ENCODE measurements at regions not wholly inside any gene's neighbourhood (a gene's known extent, or its start where the extent isn't known, plus 50 kb on each side); places are given as distances from the start of the nearest gene placed in this dataset.
"Not testable (repeated sequence)": the region's sequence is repeated elsewhere in the genome, so short reads cannot be mapped to it uniquely, and the experiment has no call there.

DNA sequence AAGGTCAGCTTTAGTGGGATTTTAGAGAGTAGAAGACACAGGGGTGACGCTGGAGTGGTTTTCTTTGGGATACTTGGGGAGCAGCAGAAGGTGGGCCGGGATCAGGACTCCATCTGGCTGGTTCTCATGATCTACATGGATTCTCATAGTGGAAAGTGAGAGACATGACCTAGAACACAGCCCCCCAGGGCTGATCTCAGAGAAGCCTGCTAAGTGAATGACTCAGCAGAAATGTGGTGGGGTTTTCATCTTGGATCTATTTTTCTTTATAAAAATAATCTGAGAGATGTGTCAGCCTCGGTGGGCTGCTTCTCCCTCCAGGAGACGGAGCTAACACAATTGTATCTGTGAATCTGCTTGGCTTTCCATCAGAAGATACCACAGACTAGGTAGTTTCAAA is 484.4 kb downstream of the TMEM121 start:
- Histone ChIP-seq H3K27me3 (ENCODE audit: insufficient read depth, low read length) (no peaks in the 10 kb centered on the region), H3K9ac (ENCODE audit: low read depth, low read length) (no peak overlapping the region), H3K4me3 (ENCODE audit: low read length) (no peak overlapping the region), H3K27ac (ENCODE audit: low read depth, low read length) (no peak overlapping the region), H3K36me3 (ENCODE audit: insufficient read depth, low read length) (no peaks in the 10 kb centered on the region), H3K4me1 (ENCODE audit: insufficient read depth, low read length) (no peaks in the 10 kb centered on the region), H3K9me3 (ENCODE audit: insufficient read depth, low read depth, low read length) (peaks cover 69% of the 10 kb centered on the region)
- WGBS, result 32% methylated on average over 2 of the region's 4 CpGs

DNA sequence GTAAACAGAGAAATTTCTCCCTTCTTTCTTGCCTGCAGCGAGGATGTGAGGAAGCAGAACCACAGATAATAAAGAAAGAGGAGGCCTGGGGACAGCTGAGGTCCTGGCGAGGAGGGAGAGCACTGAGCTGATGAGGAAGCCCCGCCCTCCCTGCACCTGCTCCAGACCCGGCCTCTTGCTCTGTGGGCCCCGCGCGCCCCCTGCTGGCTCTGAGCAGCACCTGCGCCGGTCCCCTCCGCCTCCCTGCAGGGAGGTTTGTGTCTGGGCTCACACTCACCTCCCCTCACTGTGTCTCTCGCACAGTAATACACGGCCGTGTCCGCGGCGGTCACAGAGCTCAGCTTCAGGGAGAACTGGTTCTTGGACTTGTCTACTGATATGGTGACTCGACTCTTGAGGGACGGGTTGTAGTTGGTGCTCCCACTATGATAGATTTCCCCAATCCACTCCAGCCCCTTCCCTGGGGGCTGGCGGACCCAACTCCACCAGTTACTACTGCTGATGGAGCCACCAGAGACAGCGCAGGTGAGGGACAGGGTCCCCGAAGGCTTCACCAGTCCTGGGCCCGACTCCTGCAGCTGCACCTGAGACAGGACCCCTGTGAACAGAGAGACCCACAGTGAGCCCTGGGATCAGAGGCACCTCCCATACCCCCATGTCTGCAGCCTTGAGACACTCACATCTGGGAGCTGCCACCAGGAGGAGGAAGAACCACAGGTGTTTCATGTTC is 485.4 kb downstream of the TMEM121 start:
- H3K9ac ChIP-seq (ENCODE audit: low read depth, low read length); H3K27ac ChIP-seq (ENCODE audit: low read depth, low read length); H3K4me3 ChIP-seq (ENCODE audit: low read length); H3K4me1 ChIP-seq (ENCODE audit: insufficient read depth, low read length); H3K27me3 ChIP-seq (ENCODE audit: insufficient read depth, low read length); H3K36me3 ChIP-seq (ENCODE audit: insufficient read depth, low read length): not testable (repeated sequence)
- 75% methylated on average over 13 of the region's 22 CpGs for WGBS
- peaks cover 75% of the 10 kb centered on the region for H3K9me3 ChIP-seq (ENCODE audit: insufficient read depth, low read depth, low read length)

DNA sequence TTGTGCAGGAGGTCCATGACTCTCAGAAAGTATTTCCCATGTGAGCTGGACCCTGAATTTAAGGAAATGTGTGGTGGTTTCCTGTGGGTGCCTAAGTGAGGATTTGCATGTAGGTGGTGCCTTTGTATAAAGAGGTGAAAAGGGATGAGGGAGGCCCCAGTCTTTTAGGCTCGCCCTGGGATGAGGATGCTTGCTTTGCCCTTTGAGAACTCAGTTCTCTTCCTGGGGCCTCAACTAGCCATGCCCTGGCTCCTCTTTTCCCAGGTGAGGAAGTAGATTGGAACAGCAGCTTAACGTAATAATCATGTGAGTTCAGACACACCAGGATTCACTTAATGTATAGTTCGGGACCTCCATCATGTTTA is 486.0 kb downstream of the TMEM121 start:
- H3K27ac ChIP-seq (ENCODE audit: low read depth, low read length); H3K36me3 ChIP-seq (ENCODE audit: insufficient read depth, low read length); H3K27me3 ChIP-seq (ENCODE audit: insufficient read depth, low read length); H3K9ac ChIP-seq (ENCODE audit: low read depth, low read length); H3K4me3 ChIP-seq (ENCODE audit: low read length); H3K4me1 ChIP-seq (ENCODE audit: insufficient read depth, low read length): not testable (repeated sequence)
- WGBS, result 100% methylated on average over 2 of the region's 3 CpGs
- H3K9me3 ChIP-seq (ENCODE audit: insufficient read depth, low read depth, low read length), result peaks cover 77% of the 10 kb centered on the region

DNA sequence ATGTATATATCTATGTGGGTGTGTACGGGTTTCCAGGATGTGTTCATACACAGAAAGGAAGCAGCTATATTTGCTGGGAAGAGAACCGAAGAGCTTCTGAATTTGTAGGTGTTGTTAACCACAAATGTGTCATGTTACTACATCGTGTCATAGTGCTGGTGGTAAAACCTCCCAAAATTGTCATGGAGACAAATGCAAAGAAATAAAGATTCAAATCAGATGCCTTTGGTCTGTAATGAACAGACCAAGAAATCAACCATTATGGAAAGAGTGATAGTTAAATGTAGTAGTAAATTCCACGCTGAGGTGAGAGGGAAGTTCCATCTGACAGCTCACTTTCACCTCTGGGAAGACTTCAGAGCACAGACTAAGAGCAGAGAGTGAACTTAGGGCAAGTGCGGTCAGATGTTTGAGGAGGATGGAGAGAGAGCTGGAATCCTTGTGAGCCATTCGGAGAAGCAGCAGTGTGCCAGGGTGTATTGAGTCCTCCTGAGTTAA is 487.5 kb downstream of the TMEM121 start:
- Histone ChIP-seq H3K4me3 (ENCODE audit: low read length) (no peak overlapping the region), H3K27me3 (ENCODE audit: insufficient read depth, low read length) (no peaks in the 10 kb centered on the region), H3K9me3 (ENCODE audit: insufficient read depth, low read depth, low read length) (peaks cover 69% of the 10 kb centered on the region), H3K4me1 (ENCODE audit: insufficient read depth, low read length) (no peaks in the 10 kb centered on the region), H3K9ac (ENCODE audit: low read depth, low read length) (no peak overlapping the region), H3K36me3 (ENCODE audit: insufficient read depth, low read length) (no peaks in the 10 kb centered on the region), H3K27ac (ENCODE audit: low read depth, low read length) (no peak overlapping the region)
- 78% methylated on average over 6 of the region's 6 CpGs for WGBS

DNA sequence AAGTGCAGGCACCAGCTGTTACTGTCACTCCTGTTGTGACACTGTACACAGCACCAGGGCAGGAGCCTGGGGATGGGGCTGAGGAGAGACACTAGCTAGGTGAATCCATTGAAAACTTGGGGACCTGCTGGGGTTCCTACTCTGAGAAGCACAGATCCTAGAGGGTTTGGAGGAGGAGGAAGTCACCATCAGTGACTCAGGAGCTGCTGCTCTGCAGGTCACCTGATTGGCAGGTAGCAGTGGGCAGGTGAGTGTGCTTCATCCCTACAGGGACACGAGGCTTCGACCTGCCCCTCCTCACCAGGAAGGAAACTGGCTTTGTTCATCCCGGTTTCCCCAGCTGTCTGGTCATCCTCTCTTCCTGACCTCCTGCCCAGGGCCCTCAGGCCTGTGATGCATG is 491.6 kb downstream of the TMEM121 start:
- H3K9me3 ChIP-seq (ENCODE audit: insufficient read depth, low read depth, low read length), result peaks cover 48% of the 10 kb centered on the region
- H3K27ac ChIP-seq (ENCODE audit: low read depth, low read length); H3K9ac ChIP-seq (ENCODE audit: low read depth, low read length); H3K27me3 ChIP-seq (ENCODE audit: insufficient read depth, low read length); H3K4me3 ChIP-seq (ENCODE audit: low read length); H3K36me3 ChIP-seq (ENCODE audit: insufficient read depth, low read length); H3K4me1 ChIP-seq (ENCODE audit: insufficient read depth, low read length): not testable (repeated sequence)
- 54% methylated on average over 3 of the region's 3 CpGs for WGBS

DNA sequence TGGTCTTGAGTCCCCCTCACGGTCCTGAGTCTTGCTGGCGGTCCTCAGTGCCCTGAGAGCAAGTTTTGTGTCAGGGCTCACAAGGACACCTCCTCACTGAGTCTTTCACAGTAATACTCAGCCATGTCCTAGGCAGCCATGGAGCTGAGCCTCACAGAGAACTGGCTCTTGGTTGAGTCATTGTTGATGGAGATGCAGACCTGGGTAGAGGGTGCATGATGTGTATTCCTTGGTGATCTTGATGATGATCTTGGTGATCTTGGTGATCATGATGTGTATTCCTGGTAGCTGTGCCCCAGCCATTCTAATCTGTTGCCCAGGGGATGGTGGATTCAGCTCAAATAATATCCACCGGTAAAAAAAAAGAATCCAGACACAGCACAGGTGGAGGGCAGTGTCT is 495.4 kb downstream of the TMEM121 start:
- H3K4me1 ChIP-seq (ENCODE audit: insufficient read depth, low read length), result no peaks in the 10 kb centered on the region
- 68% methylated on average over 3 of the region's 3 CpGs for WGBS
- H3K4me3 ChIP-seq (ENCODE audit: low read length), result no peak overlapping the region

DNA sequence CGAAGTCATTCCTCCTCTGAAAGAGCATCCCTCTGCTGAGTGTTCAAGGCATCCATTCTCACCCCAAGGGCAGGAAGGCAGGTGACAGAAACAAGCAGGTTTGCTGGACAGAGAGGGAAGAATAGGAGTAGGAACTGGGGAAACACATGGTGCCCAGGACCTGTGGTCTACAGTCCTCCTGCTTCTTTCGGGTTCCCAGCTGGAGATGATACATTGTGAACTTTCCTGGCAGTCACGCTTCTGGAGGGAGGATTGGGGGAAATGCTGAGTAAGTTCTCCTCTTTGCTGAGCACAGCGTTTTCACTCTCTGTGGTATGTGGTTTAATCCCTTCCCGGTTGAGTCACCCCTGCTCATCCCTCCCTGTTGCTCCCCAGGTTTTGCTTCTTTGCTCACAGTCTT is 496.3 kb downstream of the TMEM121 start:
- not testable (repeated sequence) for H3K4me1 ChIP-seq (ENCODE audit: insufficient read depth, low read length); H3K27me3 ChIP-seq (ENCODE audit: insufficient read depth, low read length); H3K27ac ChIP-seq (ENCODE audit: low read depth, low read length); H3K4me3 ChIP-seq (ENCODE audit: low read length); H3K9ac ChIP-seq (ENCODE audit: low read depth, low read length); H3K36me3 ChIP-seq (ENCODE audit: insufficient read depth, low read length)
- peaks cover 41% of the 10 kb centered on the region for H3K9me3 ChIP-seq (ENCODE audit: insufficient read depth, low read depth, low read length)
- WGBS, result 64% methylated on average over 4 of the region's 5 CpGs

More for the DNA sequence above, 495.4 kb downstream of the TMEM121 start:
- Histone ChIP-seq H3K9me3 (ENCODE audit: insufficient read depth, low read depth, low read length) (peaks cover 47% of the 10 kb centered on the region), H3K9ac (ENCODE audit: low read depth, low read length) (no peak overlapping the region), H3K36me3 (ENCODE audit: insufficient read depth, low read length) (no peaks in the 10 kb centered on the region), H3K27me3 (ENCODE audit: insufficient read depth, low read length) (no peaks in the 10 kb centered on the region), H3K27ac (ENCODE audit: low read depth, low read length) (no peak overlapping the region)

DNA sequence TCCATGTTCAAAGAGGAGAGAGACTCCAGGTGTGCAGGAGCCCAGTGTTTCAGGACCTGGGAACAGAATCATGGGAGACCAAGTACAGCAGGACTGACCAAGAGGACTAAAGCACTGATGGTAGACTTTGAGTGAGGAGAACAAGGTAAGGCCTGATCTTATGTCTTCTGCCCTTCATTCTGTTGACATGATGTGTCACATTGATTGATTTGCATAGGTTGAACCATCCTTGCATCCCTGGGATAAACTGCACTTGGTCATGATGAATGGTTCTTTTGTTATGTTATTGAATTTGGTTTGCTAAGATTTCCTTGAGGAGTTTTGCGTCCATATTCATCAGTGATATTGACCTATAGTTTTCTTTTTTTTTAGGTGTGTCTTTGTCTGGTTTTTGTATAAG is 497.0 kb downstream of the TMEM121 start:
- Histone ChIP-seq H3K27ac (ENCODE audit: low read depth, low read length) (no peak overlapping the region), H3K4me1 (ENCODE audit: insufficient read depth, low read length) (no peaks in the 10 kb centered on the region), H3K4me3 (ENCODE audit: low read length) (no peak overlapping the region), H3K36me3 (ENCODE audit: insufficient read depth, low read length) (no peaks in the 10 kb centered on the region), H3K9me3 (ENCODE audit: insufficient read depth, low read depth, low read length) (peaks cover 39% of the 10 kb centered on the region), H3K9ac (ENCODE audit: low read depth, low read length) (no peak overlapping the region), H3K27me3 (ENCODE audit: insufficient read depth, low read length) (no peaks in the 10 kb centered on the region)
- WGBS, result no CpG with 5 or more reads among the region's 1 CpG

DNA sequence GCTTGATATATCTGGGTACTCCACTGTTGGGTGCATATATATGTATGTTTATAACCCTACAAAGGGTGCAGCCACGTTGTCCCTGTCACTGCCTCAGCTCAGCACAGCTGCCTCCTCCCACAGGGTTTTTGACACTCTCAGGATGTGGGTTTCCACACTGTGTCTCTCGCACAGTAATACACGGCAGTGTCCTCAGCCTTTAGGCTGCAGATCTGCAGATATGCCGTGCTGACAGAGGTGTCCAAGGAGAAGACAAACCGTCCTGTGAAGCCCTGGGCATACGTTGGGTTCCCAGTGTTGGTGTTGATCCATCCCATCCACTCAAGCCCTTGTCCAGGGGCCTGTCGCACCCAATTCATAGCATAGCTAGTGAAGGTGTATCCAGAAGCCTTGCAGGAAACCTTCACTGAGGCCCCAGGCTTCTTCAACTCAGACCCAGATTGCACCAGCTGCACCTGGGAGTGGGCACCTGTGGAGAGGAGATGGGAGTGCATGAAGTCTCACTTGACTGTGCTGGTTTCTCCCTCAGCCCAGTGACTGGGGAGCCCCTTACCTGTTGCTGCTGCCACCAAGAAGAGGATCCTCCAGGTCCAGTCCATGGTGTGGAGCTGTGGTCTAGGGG is 498.7 kb downstream of the TMEM121 start:
- Histone ChIP-seq H3K36me3 (ENCODE audit: insufficient read depth, low read length) (no peaks in the 10 kb centered on the region), H3K9me3 (ENCODE audit: insufficient read depth, low read depth, low read length) (peaks cover 52% of the 10 kb centered on the region), H3K27ac (ENCODE audit: low read depth, low read length) (no peak overlapping the region), H3K4me3 (ENCODE audit: low read length) (no peak overlapping the region), H3K4me1 (ENCODE audit: insufficient read depth, low read length) (no peaks in the 10 kb centered on the region), H3K27me3 (ENCODE audit: insufficient read depth, low read length) (no peaks in the 10 kb centered on the region), H3K9ac (ENCODE audit: low read depth, low read length) (no peak overlapping the region)
- 61% methylated on average over 7 of the region's 7 CpGs for WGBS

DNA sequence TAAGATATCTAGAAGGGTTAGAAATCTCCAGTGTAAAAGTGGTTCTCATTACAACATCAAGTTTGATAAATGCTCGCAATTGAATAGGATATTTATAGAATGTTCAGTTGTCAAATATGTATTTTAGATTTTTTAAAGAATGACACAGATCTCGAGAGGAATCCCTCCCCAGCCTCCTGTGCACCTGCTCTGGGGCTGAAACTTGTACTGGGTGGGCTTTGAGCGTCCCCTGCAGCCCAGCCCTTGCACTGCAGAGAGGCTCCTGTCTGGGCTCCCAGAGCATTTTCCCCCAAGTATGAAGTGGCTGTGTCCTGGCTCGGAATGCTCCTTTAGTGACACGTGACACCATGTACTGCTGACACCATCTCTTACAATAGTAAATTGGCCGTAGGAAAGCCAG is 499.6 kb downstream of the TMEM121 start:
- WGBS, result 65% methylated on average over 5 of the region's 6 CpGs

DNA sequence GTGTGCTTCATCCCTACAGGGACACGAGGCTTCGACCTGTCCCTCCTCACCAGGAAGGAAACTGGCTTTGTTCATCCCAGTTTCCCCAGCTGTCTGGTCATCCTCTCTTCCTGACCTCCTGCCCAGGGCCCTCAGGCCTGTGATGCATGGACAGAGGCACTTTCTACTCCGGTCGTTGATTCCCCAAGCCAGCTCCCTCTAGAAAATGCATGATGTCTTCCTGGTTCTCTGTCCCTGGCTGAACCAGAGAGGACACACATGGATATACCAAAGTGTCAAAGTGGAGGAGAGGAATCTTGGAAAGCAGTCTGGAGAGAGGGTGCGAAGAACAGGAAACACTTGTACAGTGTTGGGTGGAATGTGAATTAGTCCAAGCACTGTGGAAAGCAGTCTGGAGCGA is 501.4 kb downstream of the TMEM121 start:
- not testable (repeated sequence) for H3K4me3 ChIP-seq (ENCODE audit: low read length); H3K9ac ChIP-seq (ENCODE audit: low read depth, low read length); H3K36me3 ChIP-seq (ENCODE audit: insufficient read depth, low read length); H3K27ac ChIP-seq (ENCODE audit: low read depth, low read length); H3K4me1 ChIP-seq (ENCODE audit: insufficient read depth, low read length); H3K27me3 ChIP-seq (ENCODE audit: insufficient read depth, low read length)
- peaks cover 64% of the 10 kb centered on the region for H3K9me3 ChIP-seq (ENCODE audit: insufficient read depth, low read depth, low read length)
- 77% methylated on average over 6 of the region's 6 CpGs for WGBS

More for the DNA sequence above, 499.6 kb downstream of the TMEM121 start:
- Histone ChIP-seq H3K9ac (ENCODE audit: low read depth, low read length) (no peak overlapping the region), H3K27me3 (ENCODE audit: insufficient read depth, low read length) (no peaks in the 10 kb centered on the region), H3K4me1 (ENCODE audit: insufficient read depth, low read length) (no peaks in the 10 kb centered on the region), H3K9me3 (ENCODE audit: insufficient read depth, low read depth, low read length) (peaks cover 57% of the 10 kb centered on the region), H3K36me3 (ENCODE audit: insufficient read depth, low read length) (no peaks in the 10 kb centered on the region), H3K27ac (ENCODE audit: low read depth, low read length) (no peak overlapping the region), H3K4me3 (ENCODE audit: low read length) (no peak overlapping the region)

Measured in HUES64 (cell line).